SK-N-SH treated with all-trans-retinoic acid at 6 μM for 48 hours (cell line): ENCODE measurements at regions not wholly inside any gene's neighbourhood (a gene's known extent, or its start where the extent isn't known, plus 50 kb on each side); places are given as distances from the start of the nearest gene placed in this dataset.

Experiments used
- ATAC-seq: fragments of 200-7000 bp; cut with Tn5 transposase; 3 replicates; pipeline ENCODE4 v1.9.1; 2020; ENCODE audit warnings: mild to moderate bottlenecking, moderate library complexity
- ARNTL ChIP-seq: fragments of 450-650 bp; formaldehyde crosslinking; IDR thresholded peaks from 2 replicates; pipeline ENCODE4 v1.5.0; 2020; ENCODE audit warnings: low read depth, mild to moderate bottlenecking, moderate library complexity, borderline replicate concordance
- BACH2 ChIP-seq: fragments of 250-450 bp; sonication (Bioruptor Pico); IDR thresholded peaks from 2 replicates; pipeline ENCODE4 v1.9.0; 2021; ENCODE audit warnings: mild to moderate bottlenecking, borderline replicate concordance
- CSDC2 ChIP-seq: fragments of 250-450 bp; sonication (Bioruptor Pico); IDR thresholded peaks from 2 replicates; pipeline ENCODE4 v1.5.0; 2020; ENCODE audit warnings: mild to moderate bottlenecking, moderate library complexity
- ESRRG ChIP-seq: fragments of 250-450 bp; sonication (Bioruptor Pico); IDR thresholded peaks from 2 replicates; pipeline ENCODE4 v1.6.1; 2021; ENCODE audit warnings: mild to moderate bottlenecking
- OSR1 ChIP-seq: fragments of 250-450 bp; sonication (Bioruptor Pico); IDR thresholded peaks from 2 replicates; pipeline ENCODE4 v1.8.0; 2022; ENCODE audit warnings: moderate library complexity, mild to moderate bottlenecking, inconsistent platforms
- PPARA ChIP-seq: fragments of 250-450 bp; sonication (Bioruptor Pico); IDR thresholded peaks from 2 replicates; pipeline ENCODE4 v1.5.0; 2020; ENCODE audit warnings: mild to moderate bottlenecking, borderline replicate concordance
- SNAI2 ChIP-seq: fragments of 250-450 bp; sonication (Bioruptor Pico); IDR thresholded peaks from 2 replicates; pipeline ENCODE4 v1.5.0; 2020; ENCODE audit warnings: mild to moderate bottlenecking, moderate library complexity
- TOX ChIP-seq: fragments of 250-450 bp; sonication (Bioruptor Pico); IDR thresholded peaks from 2 replicates; pipeline ENCODE4 v1.8.0; 2021; ENCODE audit warnings: mild to moderate bottlenecking, moderate library complexity, borderline replicate concordance
- ZC3H10 ChIP-seq: fragments of 250-450 bp; sonication (Bioruptor Pico); IDR thresholded peaks from 2 replicates; pipeline ENCODE4 v1.5.1; 2021; ENCODE audit warnings: mild to moderate bottlenecking, moderate library complexity
- ZFP3 ChIP-seq: fragments of 250-450 bp; sonication (Bioruptor Pico); IDR thresholded peaks from 2 replicates; pipeline ENCODE4 v1.5.0; 2020; ENCODE audit warnings: mild to moderate bottlenecking, moderate library complexity
- ZFP30 ChIP-seq: fragments of 450-650 bp; formaldehyde crosslinking; IDR thresholded peaks from 2 replicates; pipeline ENCODE4 v1.5.0; 2022; ENCODE audit warnings: mild to moderate bottlenecking, moderate library complexity
- ZNF565 ChIP-seq: fragments of 450-650 bp; formaldehyde crosslinking; conservative IDR thresholded peaks from 2 replicates; pipeline ENCODE4 v1.5.0; 2020; ENCODE audit warnings: low read depth, mild to moderate bottlenecking, moderate library complexity
- ZNF70 ChIP-seq: fragments of 450-650 bp; formaldehyde crosslinking; IDR thresholded peaks from 2 replicates; pipeline ENCODE4 v1.5.0; 2020; ENCODE audit warnings: mild to moderate bottlenecking, moderate library complexity
- TF ChIP-seq, protein P1 (sequence below): fragments of 250-450 bp; sonication (Bioruptor Pico); IDR thresholded peaks from 2 replicates; pipeline ENCODE4 v1.5.1; 2020; ENCODE audit warnings: low read depth, mild to moderate bottlenecking, moderate library complexity
- TF ChIP-seq, protein P2 (sequence below): fragments of 250-450 bp; sonication (Bioruptor Pico); IDR thresholded peaks from 2 replicates; pipeline ENCODE4 v1.5.0; 2020; ENCODE audit warnings: mild to moderate bottlenecking, moderate library complexity
- TF ChIP-seq, protein P3 (sequence below): fragments of 250-450 bp; sonication (Bioruptor Pico); IDR thresholded peaks from 2 replicates; pipeline ENCODE4 v1.8.0; 2021; ENCODE audit warnings: low read depth, mild to moderate bottlenecking, moderate library complexity, borderline replicate concordance
- TF ChIP-seq, protein P4 (sequence below): fragments of 250-450 bp; sonication (Bioruptor Pico); IDR thresholded peaks from 2 replicates; pipeline ENCODE4 v1.5.1; 2021; ENCODE audit warnings: mild to moderate bottlenecking, moderate library complexity
- TF ChIP-seq, protein P5 (sequence below): fragments of 250-450 bp; sonication (Bioruptor Pico); IDR thresholded peaks from 2 replicates; pipeline ENCODE4 v1.8.0; 2020; ENCODE audit warnings: mild to moderate bottlenecking, moderate library complexity, borderline replicate concordance

DNA sequence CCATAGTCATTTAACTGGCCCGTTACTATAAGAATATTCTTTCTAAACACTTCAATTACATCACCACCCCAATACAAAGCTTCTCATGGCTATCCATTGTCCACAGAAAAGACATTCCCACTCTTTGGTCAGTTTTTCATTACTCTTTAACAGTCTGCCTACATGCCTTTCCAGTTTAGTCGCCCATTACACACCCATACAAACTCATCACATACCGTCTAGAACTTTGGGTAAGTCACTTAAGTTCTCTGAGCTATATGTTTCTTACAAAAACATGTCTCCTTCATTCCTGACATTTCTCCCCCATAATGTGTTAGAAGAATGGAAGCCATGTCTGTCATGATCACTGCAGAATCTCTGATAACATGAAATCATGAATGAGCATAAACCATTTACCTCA lies 108.2 kb upstream of the STK17B start:
- TF ChIP-seq OSR1 (CRISPR knock-in tag), result no peak
- TF ChIP-seq CSDC2 (CRISPR knock-in tag), result no peak
- no peak for TF ChIP-seq SNAI2 (CRISPR knock-in tag)
- TF ChIP-seq, protein P1, sequence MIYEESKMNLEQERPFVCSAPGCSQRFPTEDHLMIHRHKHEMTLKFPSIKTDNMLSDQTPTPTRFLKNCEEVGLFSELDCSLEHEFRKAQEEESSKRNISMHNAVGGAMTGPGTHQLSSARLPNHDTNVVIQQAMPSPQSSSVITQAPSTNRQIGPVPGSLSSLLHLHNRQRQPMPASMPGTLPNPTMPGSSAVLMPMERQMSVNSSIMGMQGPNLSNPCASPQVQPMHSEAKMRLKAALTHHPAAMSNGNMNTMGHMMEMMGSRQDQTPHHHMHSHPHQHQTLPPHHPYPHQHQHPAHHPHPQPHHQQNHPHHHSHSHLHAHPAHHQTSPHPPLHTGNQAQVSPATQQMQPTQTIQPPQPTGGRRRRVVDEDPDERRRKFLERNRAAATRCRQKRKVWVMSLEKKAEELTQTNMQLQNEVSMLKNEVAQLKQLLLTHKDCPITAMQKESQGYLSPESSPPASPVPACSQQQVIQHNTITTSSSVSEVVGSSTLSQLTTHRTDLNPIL, result no peak
- TF ChIP-seq, protein P2, sequence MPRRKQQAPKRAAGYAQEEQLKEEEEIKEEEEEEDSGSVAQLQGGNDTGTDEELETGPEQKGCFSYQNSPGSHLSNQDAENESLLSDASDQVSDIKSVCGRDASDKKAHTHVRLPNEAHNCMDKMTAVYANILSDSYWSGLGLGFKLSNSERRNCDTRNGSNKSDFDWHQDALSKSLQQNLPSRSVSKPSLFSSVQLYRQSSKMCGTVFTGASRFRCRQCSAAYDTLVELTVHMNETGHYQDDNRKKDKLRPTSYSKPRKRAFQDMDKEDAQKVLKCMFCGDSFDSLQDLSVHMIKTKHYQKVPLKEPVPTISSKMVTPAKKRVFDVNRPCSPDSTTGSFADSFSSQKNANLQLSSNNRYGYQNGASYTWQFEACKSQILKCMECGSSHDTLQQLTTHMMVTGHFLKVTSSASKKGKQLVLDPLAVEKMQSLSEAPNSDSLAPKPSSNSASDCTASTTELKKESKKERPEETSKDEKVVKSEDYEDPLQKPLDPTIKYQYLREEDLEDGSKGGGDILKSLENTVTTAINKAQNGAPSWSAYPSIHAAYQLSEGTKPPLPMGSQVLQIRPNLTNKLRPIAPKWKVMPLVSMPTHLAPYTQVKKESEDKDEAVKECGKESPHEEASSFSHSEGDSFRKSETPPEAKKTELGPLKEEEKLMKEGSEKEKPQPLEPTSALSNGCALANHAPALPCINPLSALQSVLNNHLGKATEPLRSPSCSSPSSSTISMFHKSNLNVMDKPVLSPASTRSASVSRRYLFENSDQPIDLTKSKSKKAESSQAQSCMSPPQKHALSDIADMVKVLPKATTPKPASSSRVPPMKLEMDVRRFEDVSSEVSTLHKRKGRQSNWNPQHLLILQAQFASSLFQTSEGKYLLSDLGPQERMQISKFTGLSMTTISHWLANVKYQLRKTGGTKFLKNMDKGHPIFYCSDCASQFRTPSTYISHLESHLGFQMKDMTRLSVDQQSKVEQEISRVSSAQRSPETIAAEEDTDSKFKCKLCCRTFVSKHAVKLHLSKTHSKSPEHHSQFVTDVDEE (CRISPR knock-in tag), result no peak
- TF ChIP-seq, protein P3, sequence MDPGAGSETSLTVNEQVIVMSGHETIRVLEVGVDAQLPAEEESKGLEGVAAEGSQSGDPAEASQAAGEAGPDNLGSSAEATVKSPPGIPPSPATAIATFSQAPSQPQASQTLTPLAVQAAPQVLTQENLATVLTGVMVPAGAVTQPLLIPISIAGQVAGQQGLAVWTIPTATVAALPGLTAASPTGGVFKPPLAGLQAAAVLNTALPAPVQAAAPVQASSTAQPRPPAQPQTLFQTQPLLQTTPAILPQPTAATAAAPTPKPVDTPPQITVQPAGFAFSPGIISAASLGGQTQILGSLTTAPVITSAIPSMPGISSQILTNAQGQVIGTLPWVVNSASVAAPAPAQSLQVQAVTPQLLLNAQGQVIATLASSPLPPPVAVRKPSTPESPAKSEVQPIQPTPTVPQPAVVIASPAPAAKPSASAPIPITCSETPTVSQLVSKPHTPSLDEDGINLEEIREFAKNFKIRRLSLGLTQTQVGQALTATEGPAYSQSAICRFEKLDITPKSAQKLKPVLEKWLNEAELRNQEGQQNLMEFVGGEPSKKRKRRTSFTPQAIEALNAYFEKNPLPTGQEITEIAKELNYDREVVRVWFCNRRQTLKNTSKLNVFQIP (CRISPR knock-in tag), result no peak
- no peak for TF ChIP-seq ZC3H10 (CRISPR knock-in tag)
- TF ChIP-seq ZFP30 (CRISPR knock-in tag), result no peak
- TF ChIP-seq ZNF565 (CRISPR knock-in tag), result no peak
- no peak for TF ChIP-seq BACH2 (CRISPR knock-in tag)
- no peak for TF ChIP-seq ARNTL (CRISPR knock-in tag)
- ATAC-seq, result no peak

DNA sequence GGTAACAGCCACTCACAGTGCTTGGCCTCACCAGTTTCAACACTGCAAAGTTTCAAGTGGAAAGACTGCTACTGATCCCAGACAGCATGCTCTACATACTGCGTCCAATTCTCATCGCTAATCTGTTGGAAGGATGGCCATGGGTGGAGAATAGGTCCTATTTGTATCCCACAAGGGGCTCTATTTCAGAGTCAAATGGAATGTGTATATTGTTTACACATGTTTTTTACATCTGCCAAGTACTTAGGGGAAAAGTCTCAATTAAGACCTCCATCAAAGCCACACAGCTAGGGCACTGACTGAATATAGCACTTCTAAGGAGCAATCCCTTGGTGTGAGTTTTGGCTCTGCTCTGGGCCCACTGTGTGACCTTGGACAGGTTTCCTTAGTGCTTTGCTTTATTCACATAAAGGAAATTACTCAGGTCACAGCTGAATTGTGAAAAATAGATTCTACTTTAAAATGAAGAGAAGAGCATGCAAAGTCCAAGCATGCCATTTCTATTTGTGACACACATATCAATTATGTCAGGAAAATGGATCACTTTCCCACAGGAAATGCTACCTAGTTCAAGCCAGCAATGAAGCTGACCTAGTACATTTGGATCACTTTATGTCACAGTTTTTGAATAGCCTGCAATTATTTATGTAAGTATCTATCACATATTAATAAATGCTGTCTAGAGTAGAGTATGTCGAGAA lies 112.9 kb upstream of the STK17B start:
- TF ChIP-seq ESRRG (CRISPR knock-in tag), result no peak
- TF ChIP-seq ZFP30 (CRISPR knock-in tag), result no peak
- TF ChIP-seq, protein P2 (CRISPR knock-in tag), result no peak
- no peak for TF ChIP-seq BACH2 (CRISPR knock-in tag)
- TF ChIP-seq, protein P4, sequence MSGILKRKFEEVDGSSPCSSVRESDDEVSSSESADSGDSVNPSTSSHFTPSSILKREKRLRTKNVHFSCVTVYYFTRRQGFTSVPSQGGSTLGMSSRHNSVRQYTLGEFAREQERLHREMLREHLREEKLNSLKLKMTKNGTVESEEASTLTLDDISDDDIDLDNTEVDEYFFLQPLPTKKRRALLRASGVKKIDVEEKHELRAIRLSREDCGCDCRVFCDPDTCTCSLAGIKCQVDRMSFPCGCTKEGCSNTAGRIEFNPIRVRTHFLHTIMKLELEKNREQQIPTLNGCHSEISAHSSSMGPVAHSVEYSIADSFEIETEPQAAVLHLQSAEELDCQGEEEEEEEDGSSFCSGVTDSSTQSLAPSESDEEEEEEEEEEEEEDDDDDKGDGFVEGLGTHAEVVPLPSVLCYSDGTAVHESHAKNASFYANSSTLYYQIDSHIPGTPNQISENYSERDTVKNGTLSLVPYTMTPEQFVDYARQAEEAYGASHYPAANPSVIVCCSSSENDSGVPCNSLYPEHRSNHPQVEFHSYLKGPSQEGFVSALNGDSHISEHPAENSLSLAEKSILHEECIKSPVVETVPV, result no peak
- no peak for TF ChIP-seq ZFP3 (CRISPR knock-in tag)
- TF ChIP-seq ZNF70 (CRISPR knock-in tag), result no peak
- TF ChIP-seq ZC3H10 (CRISPR knock-in tag), result no peak
- no peak for TF ChIP-seq PPARA (CRISPR knock-in tag)
- TF ChIP-seq, protein P5, sequence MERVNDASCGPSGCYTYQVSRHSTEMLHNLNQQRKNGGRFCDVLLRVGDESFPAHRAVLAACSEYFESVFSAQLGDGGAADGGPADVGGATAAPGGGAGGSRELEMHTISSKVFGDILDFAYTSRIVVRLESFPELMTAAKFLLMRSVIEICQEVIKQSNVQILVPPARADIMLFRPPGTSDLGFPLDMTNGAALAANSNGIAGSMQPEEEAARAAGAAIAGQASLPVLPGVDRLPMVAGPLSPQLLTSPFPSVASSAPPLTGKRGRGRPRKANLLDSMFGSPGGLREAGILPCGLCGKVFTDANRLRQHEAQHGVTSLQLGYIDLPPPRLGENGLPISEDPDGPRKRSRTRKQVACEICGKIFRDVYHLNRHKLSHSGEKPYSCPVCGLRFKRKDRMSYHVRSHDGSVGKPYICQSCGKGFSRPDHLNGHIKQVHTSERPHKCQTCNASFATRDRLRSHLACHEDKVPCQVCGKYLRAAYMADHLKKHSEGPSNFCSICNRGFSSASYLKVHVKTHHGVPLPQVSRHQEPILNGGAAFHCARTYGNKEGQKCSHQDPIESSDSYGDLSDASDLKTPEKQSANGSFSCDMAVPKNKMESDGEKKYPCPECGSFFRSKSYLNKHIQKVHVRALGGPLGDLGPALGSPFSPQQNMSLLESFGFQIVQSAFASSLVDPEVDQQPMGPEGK (CRISPR knock-in tag), result no peak
- TF ChIP-seq TOX (CRISPR knock-in tag), result no peak
- no peak for TF ChIP-seq SNAI2 (CRISPR knock-in tag)
- TF ChIP-seq, protein P3 (CRISPR knock-in tag), result no peak
- peak; percentile 40 for ATAC-seq
